GM19397 (cell line): ENCODE measurements at regions not wholly inside any gene's neighbourhood (a gene's known extent, or its start where the extent isn't known, plus 50 kb on each side); places are given as distances from the start of the nearest gene placed in this dataset.
"Not testable (repeated sequence)": the region's sequence is repeated elsewhere in the genome, so short reads cannot be mapped to it uniquely, and the experiment has no call there.

Experiments
- ATAC-seq: cut with Tn5 transposase; IDR thresholded peaks from one replicate; pipeline ENCODE4 v1.9.1; 2021; ENCODE audit warnings: mild to moderate bottlenecking, moderate library complexity; ENCODE audit not compliant: unreplicated experiment

- ATAC-seq = no peak
These were observed 87.1 kb upstream of the KCNA1 start for GRCh38 chr12:4822572-4822971.

DNA sequence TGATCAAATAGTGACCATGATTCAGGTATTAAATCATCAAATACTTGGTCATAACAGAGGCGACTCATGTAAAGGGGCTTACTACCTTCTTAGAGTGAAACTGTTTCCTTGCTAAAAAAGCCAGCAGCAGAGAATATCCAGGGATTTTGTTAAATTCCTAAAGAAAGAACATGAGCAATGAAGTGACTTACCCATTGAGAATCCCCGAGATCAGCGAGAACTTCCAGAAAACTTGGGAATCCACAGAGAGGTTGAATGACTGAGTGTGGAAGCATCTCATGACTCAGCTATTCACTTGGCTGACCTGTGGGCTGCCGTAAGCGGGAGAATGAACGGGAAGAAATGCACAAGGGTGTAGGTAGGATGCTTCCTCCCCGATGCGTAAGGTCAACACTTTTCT lies 85.3 kb upstream of the KCNA1 start:
- ATAC-seq = no peak

DNA sequence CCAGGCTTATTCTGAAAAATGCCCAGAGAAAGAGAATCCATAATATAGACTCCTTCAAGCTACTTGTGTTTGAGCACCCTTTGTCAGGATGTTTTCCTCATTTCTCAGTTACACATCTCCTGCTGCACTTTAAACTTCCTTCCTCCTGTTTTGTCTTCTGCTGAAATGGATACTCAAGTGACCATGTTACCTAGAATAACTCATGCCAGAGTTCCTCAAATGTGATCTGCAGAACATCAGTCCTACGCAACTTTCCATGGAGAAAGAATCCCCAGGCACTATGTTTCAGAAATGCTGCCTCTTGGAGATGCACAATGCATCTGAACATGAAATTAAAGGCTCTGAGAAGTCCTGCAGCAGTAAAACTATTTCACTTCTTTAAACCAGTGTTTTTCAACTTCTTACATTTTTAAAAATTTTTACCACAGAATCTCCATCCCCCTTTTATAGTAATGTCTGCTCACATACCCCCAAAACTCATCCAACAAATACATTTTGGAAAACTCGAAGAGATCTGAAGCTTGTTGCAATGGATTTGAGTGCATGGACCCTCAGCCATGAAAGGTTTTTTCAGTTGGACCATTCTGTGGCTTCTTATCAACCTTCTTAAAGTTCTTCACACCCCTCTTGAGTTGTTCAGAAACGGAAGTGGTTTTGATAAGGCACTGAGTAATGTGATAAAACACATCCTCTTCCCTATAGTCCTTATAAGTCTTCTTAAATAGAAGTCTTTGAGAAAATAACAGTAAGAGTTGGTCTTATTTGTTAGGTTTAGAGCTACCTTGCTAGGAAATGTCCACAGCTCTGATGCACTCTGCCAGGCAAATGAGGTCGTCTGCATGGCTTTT lies 84.5 kb upstream of the KCNA1 start:
- ATAC-seq = no peak

GRCh38 chr12:4826909-4827308 lies 82.8 kb upstream of the KCNA1 start:
- no peak for ATAC-seq

GRCh38 chr12:4828176-4828575 lies 81.5 kb upstream of the KCNA1 start:
- ATAC-seq = no peak

GRCh38 chr12:4829161-4829792 lies 80.4 kb upstream of the KCNA1 start:
- ATAC-seq = peak; percentile 70

DNA sequence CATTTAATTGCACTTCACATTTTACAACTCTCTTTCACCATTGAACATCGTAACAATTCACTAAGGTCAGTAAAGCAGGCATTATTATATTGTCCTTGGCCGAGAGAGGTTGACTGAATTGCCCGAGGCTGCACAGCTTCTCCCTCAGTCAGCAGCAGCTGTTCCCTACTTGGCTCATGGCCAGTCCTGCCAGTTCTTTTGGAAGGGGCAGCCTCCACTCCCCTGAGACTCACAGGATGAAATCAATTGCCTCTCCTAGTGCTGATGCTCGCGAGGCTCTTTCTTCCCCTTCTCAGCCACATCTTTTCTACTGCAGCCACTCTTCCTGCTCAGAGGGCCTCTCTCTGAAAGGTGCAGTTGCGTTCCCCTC lies 79.9 kb upstream of the KCNA1 start:
- peak; percentile 4 for ATAC-seq

DNA sequence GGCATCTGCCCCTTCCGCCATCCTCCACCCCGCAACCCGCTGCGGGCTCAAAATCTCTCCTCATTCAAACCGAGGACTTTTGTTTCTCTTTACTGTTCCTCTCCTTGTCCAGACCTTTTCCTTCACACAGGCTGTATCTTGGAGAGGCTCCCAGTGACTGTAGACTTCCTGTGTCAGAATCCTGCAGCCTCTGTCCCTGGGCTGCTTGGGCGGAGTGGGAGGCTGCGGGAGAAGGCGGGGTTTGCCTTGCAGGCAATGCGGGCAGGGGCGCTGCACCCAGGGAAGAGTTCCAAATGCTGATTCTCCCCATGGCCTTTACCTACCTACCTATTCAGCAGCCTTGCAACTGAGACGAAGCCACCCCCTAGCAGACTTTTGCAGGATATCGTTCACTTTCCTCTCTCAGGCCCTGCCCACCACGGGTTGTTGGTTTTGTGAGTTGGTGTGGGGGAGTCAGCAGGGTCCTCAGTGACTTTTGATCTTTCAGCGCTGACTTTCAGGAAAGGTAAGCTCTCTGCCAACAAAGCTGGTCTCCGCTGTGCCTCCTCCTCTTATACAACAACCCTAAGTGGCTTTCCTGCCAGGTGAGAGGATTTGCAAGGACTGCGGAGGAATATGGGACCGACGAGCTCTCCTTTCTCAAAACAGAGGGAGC lies 79.0 kb upstream of the KCNA1 start:
- no peak for ATAC-seq

GRCh38 chr12:4833053-4833452 lies 76.7 kb upstream of the KCNA1 start:
- no peak for ATAC-seq

- no peak for ATAC-seq
These were observed 76.2 kb upstream of the KCNA1 start for GRCh38 chr12:4833524-4833923.

- not testable (repeated sequence) for ATAC-seq
These were observed 67.3 kb upstream of the KCNA1 start for GRCh38 chr12:4842401-4842800.

- no peak for ATAC-seq
These were observed 65.8 kb upstream of the KCNA1 start for GRCh38 chr12:4843907-4844306.

DNA sequence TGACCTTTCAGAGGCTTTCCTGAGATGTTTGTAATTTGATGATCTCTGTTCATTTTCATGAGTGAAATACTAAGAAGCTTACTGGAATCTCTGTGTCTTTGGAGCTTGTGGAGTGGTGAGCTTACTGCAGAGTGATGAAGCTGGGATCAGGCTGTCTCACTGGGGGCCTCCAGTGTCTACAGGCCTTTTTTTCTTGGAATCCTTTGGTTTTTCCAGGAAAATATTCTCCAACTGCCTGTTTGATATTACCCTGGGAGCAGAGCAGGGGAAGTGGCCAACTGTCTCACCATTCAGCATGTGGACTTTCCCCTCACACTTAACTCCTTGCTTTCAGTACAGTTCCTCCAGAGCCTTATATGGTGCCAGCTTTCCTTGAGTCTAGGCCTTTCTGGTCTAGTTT lies 62.0 kb upstream of the KCNA1 start:
- no peak for ATAC-seq

- ATAC-seq = no peak
These were observed 60.6 kb upstream of the KCNA1 start for GRCh38 chr12:4849115-4849541.

DNA sequence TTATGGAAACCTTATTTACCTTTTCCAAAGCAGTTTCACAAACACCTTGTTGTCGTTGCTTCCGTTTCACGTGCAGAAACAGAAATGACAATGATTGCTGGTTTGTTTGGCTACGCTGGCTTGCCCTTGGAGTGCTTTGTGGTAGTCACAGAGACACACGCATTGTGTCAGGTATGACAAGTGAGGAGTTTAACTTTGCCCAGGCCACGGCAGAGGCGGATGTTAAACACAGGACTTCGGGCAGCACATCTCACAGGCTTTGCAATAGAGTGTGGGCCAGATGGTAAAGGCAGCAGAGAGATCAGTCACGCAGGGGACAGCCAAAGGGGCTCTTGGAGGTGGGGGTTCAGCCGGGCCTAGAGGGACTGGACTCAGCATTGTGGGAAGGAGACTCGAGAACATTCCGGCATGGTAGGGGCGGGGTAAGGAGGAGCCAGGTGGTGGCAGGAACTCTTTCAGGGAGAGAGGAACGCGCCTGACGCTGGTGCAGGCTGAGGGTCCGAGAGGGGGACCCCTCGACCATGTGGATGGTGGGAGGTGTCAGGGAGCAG lies 59.8 kb upstream of the KCNA1 start:
- ATAC-seq = no peak

- no peak for ATAC-seq
These were observed 58.8 kb upstream of the KCNA1 start for GRCh38 chr12:4850857-4851380.

- no peak for ATAC-seq
These were observed 57.4 kb upstream of the KCNA1 start for GRCh38 chr12:4852308-4852707.

GRCh38 chr12:4852911-4853310 lies 56.8 kb upstream of the KCNA1 start:
- no peak for ATAC-seq

DNA sequence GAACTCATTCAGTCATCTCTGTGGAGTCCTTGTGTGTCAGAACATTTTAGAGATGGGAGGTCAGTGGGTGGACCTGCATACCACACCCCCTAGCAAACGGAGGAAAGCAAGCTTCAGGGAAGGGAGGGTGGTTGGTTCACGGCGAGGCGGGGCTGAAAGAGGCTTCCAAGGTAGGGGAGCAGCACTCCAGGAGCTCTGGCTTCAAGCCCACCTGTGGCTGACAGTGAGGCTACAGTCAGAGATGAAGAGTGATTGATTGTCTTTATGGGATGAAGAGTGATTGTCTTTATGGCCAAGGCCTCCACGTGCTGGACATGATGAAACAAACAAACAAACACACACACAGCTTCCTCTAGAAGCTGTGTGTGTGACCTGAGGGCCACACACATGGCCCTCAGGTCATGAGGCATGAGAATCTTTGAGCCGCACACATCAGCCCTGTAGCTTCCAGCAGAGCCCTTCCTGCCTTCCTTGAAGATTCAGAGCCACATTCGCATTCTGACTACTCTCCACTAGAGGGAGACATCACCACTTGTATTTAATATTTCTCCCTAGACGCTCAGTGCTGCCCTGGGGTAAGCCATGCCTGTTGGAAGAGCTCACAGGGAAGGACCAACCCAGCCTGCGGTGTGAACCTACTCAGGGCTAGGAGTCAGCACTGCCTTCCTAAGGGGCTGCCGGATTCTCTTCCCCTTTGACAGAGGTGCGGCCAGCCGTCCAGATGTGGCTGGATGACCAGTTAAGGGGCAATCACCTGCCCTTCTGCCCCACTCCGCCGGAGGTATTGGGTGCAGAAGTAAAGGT lies 54.4 kb upstream of the KCNA1 start:
- ATAC-seq = no peak

GRCh38 chr12:4856596-4856995 lies 53.1 kb upstream of the KCNA1 start:
- no peak for ATAC-seq
